Ishikawa (cell line): ENCODE measurements at regions not wholly inside any gene's neighbourhood (a gene's known extent, or its start where the extent isn't known, plus 50 kb on each side); places are given as distances from the start of the nearest gene placed in this dataset.

Source experiments
- RAD21 ChIP-seq: IDR thresholded peaks from 2 replicates; pipeline ENCODE4 v1.6.1; 2012; ENCODE audit warnings: low read depth
- TEAD4 ChIP-seq: IDR thresholded peaks from 2 replicates; pipeline ENCODE4 v1.6.1; 2012
- USF1 ChIP-seq: IDR thresholded peaks from 2 replicates; pipeline ENCODE4 v1.6.1; 2012

GRCh38 chr6:170464080-170464479 lies 89.0 kb downstream of the PSMB1 start:
- TF ChIP-seq RAD21 (no peak), TEAD4 (no peak), USF1 (no peak)
